ENCODE measurements at regions not wholly inside any gene's neighbourhood (a gene's known extent, or its start where the extent isn't known, plus 50 kb on each side); places are given as distances from the start of the nearest gene placed in this dataset.

DNA sequence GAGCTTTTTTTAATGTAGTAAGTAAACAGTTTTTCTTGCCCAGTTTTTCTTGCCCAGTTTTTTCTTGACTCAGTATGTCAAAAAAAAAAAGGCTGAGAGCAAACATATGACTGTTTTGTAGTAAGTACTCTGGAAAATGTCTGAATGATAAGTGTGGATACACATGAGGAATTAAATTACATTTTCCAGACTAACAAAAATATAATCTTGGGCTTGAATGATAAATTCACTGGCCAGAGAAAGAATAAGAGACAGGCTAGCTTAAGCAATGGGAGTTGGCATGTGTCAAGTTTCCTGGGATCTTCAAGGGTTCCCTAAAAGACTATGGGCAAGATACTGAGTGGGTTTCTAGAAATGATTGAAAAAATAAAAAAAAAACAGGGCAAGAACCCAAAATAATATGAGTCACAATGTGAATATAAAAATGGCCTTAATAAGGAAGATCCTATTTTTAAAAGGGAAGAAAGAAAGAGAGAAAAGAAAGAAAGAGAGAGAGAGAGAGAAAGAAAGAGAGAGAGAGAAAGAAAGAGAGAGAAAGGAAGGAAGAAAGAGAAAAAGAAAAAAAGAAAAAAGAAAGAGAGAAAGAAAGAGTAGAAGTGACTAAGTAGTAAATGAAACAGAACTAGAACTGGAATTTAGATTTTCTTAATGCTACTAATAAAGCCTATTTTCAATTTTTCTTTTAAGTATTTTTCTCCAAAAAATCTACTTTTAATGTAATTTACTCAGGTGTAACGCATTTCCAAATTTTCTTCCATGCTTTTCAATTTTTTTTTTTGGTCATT lies 60.2 kb downstream of the TFPI2 start:
- TF ChIP-seq, protein P1, sequence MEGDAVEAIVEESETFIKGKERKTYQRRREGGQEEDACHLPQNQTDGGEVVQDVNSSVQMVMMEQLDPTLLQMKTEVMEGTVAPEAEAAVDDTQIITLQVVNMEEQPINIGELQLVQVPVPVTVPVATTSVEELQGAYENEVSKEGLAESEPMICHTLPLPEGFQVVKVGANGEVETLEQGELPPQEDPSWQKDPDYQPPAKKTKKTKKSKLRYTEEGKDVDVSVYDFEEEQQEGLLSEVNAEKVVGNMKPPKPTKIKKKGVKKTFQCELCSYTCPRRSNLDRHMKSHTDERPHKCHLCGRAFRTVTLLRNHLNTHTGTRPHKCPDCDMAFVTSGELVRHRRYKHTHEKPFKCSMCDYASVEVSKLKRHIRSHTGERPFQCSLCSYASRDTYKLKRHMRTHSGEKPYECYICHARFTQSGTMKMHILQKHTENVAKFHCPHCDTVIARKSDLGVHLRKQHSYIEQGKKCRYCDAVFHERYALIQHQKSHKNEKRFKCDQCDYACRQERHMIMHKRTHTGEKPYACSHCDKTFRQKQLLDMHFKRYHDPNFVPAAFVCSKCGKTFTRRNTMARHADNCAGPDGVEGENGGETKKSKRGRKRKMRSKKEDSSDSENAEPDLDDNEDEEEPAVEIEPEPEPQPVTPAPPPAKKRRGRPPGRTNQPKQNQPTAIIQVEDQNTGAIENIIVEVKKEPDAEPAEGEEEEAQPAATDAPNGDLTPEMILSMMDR (IDR thresholded peaks at IDR 0.05): no peak
- TF ChIP-seq POLR2A (IDR thresholded peaks at IDR 0.05) (no peak), EP300 (IDR thresholded peaks at IDR 0.05) (no peak)

All from ovary (tissue), 3 donors.